Superior temporal gyrus (tissue), 1 donor: ENCODE measurements at regions not wholly inside any gene's neighbourhood (a gene's known extent, or its start where the extent isn't known, plus 50 kb on each side); places are given as distances from the start of the nearest gene placed in this dataset.
A peak's percentile ranks its signal among the peaks of the same experiment; 100 is the strongest.

Experiments used
- DNase-seq: peaks from one replicate; pipeline ENCODE4 v3.0.0-alpha.2; 2016; ENCODE audit errors: extremely low spot score

DNA sequence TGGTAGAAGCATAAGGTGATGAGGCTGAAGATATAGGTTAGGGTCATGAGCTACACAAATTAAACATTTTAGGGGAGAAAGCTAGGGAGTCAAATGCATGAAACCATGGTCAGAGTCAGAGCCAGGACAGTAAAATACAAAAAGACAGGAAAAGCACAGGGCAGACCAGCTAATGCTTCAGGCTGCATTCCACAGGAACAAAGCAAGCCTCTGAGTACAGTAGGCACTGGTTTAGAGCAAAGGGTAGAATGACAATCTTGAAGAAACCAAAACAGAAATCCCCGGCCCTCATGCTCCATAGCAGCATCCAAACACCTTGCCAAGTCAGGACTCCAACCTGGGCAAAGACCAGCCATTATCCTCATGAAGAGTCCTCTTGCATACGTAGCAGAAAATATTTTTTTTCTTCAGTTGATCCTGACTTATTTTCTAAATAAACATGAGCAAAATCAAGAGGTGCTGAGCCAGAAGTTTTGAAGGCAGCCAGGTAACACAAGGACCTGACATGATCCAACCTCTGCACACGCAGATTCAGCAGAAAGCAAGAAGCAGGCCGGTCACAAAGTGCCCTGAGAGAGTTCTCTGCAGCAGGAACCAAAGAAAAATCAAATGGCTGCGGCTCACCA lies 273.1 kb downstream of the TTLL7 start:
- no peak for DNase-seq

DNA sequence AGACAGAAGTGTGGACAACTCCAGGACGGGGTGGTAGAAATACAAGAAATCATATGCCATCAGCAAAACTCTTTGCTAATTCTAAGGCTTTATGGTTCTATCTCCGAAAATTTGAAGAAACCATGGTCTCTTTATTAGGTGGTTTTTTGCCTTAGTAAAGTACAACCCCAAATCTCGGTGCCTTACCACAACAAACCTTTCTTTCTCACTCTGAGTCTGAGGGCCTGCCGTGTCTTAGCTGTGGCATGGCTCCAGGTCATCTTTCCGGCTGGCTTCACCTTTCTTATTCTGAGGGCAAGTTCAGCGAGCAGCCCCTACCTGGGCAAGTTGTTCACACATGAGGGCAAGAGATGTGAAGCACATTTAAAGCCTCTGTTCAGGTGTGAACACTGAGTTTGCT lies 280.6 kb downstream of the TTLL7 start:
- DNase-seq: no peak

- no peak for DNase-seq
These were observed 281.1 kb downstream of the TTLL7 start for GRCh38 chr1:83717785-83718184.

DNA sequence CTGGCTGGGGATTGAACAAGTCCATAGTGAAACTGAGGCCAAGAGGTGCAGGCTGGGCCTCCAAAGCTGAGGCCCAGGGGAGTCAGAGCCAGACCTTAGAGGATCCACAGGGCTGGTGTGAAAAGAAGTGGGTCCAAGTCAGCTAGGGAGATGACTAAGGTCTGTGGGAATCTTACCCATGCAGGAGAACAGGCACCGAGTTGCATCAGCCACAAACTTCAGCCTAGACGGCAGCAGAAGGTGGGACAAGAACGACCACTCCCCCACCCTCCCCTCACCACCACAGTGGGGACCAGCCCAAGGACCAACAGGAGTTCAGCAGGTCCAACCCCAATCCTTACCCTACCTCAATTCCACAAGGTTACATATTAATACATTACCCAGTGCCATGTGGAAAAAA lies 282.3 kb downstream of the TTLL7 start:
- no peak for DNase-seq

- no peak for DNase-seq
These were observed 283.4 kb downstream of the TTLL7 start for GRCh38 chr1:83715550-83715949.

GRCh38 chr1:83709662-83710061 lies 289.3 kb downstream of the TTLL7 start:
- DNase-seq: no peak

- DNase-seq: peak; percentile 50
These were observed 292.5 kb downstream of the TTLL7 start for GRCh38 chr1:83706354-83706938.

DNA sequence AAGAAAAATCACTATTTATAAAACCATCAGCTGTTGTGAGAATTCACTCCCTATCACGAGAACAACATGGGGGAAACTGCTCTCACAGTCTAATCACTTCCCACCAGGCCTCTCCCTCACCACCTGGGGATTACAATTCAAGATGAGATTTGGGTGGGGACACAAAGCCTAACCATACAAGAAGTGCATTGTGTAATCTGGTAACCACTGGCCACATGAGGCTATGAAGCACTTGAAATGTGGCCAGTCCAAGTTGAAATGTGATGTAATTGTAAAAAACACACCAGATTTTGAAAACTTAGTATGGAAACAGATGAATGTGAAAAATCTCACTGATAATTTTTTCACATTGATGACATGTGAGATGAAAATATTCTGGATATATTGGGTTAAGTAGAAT lies 293.8 kb downstream of the TTLL7 start:
- no peak for DNase-seq

- DNase-seq: no peak
These were observed 294.6 kb downstream of the TTLL7 start for GRCh38 chr1:83704350-83704749.

DNA sequence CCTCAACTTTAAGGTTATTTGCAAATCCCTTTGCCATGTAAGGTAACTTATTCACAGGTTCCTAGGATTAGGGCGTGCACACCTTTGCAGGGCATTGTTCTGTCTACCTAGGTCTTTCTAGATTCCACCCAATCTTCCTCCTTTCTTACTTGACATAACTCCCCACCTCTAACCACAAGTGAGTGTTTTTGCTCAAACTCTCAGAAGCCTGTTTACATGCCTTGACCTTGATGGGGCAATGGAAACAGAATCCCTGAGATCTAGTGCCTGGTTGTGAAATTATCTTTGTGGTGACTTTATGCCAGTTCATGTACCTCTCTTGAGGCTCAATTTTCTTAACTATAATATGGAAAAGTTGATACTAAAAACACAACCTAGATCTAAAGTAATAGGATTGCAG lies 296.6 kb downstream of the TTLL7 start:
- DNase-seq: no peak

- no peak for DNase-seq
These were observed 297.6 kb downstream of the TTLL7 start for GRCh38 chr1:83701355-83701754.

- DNase-seq: no peak
These were observed 300.3 kb downstream of the TTLL7 start for GRCh38 chr1:83698644-83699043.

GRCh38 chr1:83697961-83698360 lies 301.0 kb downstream of the TTLL7 start:
- no peak for DNase-seq

DNA sequence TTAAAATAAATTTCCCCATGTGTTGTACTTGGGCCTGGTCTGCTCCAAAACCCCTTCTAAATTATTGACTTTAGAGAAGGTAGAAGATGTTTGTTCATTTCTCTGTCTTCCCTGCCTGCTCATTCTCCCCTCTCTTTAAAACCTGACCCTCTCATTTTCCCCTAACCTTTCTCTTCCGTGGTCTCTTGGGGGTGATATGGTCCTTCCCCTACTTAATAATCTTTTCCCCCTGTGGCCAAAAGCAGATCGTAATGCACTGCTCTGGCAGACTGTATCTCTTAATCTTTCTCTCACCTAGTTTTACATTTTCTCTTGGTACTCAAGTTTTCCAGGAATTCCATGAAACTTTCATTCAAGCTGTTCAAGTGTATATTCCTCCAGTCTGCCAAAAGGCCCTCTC lies 301.7 kb downstream of the TTLL7 start:
- no peak for DNase-seq

DNA sequence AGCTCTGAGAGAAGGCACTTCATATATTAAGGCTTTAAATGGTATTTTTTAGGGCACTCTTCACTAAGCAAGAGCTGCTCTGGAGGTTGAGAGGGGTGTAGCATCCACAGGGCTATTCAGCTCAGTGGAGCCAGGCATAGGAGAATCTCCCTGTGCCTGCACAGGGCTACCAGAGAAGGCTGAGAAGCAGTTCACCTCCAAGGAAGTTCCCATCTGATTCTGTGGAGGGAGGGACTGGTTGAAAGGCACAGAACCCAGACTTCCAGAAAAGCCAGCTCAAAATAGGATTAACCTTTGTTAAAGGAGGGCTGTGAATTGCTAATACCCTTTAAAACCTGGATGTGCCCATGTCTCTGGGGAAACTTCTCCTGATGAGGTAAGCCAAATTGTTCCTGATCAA lies 304.5 kb downstream of the TTLL7 start:
- DNase-seq: no peak

- DNase-seq: peak; percentile 51
These were observed 305.4 kb downstream of the TTLL7 start for GRCh38 chr1:83693427-83694126.

GRCh38 chr1:83692524-83693381 lies 306.2 kb downstream of the TTLL7 start:
- peak; percentile 31 for DNase-seq

DNA sequence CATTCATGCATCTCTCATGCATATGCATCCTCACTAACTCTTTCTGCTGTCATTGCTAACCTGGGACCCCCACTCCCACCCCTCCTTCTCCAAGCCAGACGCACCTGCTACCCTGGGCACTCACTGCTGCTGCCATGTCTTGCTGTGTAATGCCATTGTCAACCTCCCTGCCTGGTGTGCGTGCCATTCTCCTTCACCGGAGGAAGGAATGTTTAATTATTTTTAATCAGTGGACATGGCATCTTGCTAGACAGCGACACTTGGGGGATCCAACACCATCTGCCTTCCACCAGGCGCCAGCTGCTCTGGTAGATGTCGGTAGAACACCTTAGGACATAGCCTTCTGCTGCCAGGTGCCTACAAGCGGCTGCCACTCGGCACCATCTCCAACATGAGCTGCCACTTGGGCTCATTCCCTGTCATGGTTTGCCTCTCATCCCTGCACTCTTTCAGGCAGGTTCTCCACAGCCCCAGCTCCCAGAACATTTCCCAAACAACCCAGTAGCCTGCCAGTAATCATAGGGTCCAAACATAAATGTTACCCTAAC lies 306.9 kb downstream of the TTLL7 start:
- DNase-seq: no peak

- DNase-seq: no peak
These were observed 308.7 kb downstream of the TTLL7 start for GRCh38 chr1:83689921-83690868.

DNA sequence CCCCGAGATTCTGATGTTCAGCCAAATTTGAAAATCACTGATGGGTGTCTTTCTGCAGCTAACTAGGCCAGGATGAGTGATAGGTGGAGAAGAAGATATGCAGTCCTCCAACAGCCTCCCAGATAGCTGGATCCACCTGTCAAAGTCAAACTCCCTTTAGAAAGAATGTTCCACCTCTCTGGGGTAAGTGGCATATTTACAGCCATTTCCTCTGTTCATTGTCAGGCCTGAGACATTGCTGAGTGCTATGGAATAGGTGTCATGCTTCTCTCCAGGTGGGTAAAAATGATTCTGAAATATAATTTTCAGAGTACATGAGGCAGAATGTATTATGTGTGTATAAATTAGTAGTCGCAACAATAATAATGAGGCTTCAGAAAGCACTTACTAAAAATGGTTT lies 316.8 kb downstream of the TTLL7 start:
- no peak for DNase-seq

GRCh38 chr1:83676106-83676505 lies 322.8 kb downstream of the TTLL7 start:
- DNase-seq: no peak
